ENCODE measurements at regions not wholly inside any gene's neighbourhood (a gene's known extent, or its start where the extent isn't known, plus 50 kb on each side); places are given as distances from the start of the nearest gene placed in this dataset.
"Not testable (repeated sequence)": the region's sequence is repeated elsewhere in the genome, so short reads cannot be mapped to it uniquely, and the experiment has no call there.

GRCh38 chr9:39665020-39665419 is 309.6 kb downstream of the SPATA31A1 start:
- not testable (repeated sequence) for DNase-seq (ENCODE audit: low read depth in 2 of 2)

DNA sequence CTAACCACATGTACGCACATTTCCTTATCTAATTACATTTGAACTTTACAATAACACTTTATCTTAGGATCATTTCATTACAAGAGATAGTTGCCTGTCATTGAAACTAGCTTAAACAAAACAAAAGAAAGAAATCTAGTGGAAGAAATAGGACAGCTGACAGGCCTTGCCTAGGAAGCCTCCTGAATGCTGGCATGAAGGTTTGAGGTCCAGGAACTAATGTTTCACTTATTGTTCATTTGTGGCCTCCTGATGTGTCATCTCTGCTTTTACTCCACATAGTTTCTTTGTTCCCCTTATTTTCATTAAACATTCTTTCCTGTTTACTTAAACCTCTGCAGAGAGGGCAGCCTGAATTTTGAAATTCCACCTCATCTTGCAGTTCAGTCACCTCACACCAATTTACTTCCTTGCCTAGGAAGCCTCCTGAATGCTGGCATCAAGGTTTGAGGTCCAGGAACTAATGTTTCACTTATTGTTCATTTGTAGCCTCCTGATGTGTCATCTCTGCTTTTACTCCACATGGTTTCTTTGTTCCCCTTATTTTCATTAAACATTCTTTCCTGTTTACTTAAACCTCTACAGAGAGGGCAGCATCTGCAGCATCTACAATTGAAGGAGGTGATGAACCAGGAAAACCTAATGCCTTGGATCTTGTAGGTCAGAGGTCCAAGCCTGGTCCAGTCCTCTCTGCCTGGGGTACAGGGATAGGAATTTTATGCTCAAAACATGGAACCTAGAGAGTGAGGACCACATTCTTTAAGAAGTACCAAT is 319.2 kb downstream of the SPATA31A1 start:
- not testable (repeated sequence) for DNase-seq (ENCODE audit: low read depth in 2 of 2)

DNA sequence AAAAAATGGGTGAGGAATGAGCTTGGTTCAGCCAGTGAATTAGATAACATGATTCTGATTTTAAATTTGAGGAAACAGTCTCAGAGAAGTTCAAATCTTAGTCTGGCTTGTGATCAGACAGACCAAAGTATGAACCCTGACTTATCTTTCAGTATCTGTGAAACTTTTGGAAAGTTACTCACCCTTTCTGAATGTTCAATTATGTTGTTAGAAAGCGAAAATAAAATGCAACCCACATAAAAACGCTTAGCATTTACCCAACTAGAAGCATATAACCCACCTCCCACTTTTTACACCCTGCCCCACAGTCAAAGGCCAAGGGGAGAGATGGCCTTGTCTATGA is 319.7 kb downstream of the SPATA31A1 start:
- not testable (repeated sequence) for DNase-seq (ENCODE audit: low read depth in 2 of 2)

DNA sequence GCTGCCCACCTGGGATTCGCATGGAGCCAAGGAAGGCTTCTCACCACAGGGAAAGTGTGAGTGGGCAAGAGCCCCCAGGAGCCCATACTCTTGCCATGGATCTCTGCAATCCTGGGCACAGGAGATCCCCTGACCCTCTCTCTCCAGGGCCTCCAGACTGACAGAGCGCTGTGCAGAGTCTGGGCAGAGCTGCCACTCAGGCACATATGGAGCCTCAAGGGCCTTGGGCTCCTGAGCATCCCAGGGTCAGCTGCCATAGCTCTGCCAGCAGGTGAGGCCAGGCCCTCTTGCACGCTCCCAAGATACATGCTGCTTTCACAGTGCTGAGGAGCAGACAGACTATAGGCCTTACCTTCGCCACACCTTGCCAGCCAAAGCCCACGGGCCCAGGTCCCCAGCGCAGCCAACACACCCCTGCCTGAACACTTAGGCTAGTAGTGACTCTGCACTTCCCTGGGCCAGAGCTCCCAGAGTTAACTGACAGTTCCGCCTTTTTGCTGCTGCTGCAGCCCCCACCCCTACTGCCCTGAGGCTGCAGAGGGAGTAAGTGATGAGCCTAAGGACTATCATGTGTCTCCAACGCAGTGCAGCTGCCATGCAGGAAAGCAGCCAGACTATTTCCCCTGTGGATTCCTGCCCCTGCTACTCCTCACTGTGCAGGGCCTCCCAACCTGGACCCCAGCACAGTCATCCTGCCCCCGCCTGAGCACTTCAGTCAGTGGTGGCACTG is 323.2 kb downstream of the SPATA31A1 start:
- DNase-seq (ENCODE audit: low read depth in 2 of 2) = not testable (repeated sequence)

GRCh38 chr9:39680694-39681401 is 325.4 kb downstream of the SPATA31A1 start:
- DNase-seq (ENCODE audit: low read depth in 2 of 2) = not testable (repeated sequence)

DNA sequence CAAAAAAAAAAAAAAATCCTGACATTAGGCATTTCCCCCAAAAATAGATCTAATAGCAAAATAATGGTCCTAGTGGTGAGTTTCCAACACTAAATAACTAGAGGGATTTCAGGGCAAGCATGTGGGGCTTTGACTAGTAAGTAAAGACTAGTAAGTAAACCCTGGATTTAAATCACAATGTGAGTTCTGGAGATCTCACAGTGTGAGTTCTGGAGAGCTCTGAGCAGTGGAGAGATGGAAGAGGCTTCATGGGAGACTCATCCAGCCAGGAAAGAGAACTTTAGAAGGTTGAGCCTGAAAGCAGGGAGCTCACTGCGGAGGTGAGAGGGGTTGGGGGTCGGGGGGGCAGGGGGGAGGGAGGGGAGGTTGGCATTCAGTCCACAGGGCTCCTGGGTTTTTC is 373.4 kb downstream of the SPATA31A1 start:
- DNase-seq (ENCODE audit: low read depth in 2 of 2) = not testable (repeated sequence)

DNA sequence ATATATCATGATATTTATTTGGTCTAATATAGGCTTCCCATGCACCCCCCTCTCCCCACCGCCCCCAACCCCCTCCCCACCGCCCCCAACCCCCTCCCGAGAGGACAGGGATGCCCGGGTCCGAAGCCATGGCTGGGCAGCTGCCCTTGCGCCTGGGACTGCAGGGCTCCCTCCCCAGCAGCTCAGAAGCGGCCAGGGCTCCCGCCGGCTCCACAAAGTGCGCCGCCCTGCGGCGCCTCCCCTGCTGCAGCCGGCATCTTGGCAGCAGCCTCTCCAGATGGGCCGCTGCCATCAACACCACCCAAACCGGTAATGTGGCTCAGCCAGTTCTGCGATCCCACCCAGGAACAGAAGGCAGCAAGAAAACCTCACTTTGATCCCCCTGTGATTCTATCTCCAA is 389.4 kb downstream of the SPATA31A1 start:
- DNase-seq (ENCODE audit: low read depth in 2 of 2) = not testable (repeated sequence)

DNA sequence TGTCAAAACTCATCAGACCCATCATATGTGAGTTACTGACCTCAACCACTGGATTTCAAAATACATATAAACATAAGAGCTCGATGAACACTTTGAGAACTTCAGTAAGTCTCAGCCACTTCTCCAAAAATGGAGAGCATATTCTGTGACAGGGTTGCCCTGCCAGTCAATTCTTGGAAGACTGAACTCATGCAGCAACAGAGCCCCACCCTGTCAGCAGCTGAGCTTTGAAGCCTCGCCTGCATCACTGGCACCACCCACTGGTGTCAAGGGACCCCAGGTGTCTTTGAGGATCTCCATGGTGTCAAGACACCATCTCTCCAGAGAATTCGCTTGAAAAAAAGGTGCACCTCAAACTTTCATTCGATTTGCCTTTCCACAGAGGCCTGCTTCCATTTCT is 420.1 kb downstream of the SPATA31A1 start:
- DNase-seq (ENCODE audit: low read depth in 2 of 2) = not testable (repeated sequence)

DNA sequence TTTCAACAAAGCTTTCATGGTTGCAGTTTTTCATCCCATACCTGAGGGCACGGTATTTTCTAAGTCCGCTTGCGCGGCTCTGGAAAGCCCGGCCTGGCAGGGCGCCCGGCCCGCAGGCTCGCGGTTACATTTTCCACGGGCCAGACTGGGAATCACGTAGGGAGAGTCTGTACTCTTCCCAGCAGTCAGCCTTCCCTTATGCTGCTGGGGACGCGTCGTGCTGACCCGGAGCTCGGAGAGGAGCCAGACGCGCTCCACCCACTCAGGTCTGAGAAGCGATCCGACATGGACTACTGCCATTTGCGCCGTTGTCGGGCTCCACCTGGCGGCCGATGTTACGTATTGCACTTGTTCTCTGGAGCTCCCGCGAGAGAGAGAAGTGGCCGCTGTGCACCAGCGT is 435.9 kb downstream of the SPATA31A1 start:
- DNase-seq (ENCODE audit: low read depth in 2 of 2) = peak in 1 of 2 experiments; percentile 17

DNA sequence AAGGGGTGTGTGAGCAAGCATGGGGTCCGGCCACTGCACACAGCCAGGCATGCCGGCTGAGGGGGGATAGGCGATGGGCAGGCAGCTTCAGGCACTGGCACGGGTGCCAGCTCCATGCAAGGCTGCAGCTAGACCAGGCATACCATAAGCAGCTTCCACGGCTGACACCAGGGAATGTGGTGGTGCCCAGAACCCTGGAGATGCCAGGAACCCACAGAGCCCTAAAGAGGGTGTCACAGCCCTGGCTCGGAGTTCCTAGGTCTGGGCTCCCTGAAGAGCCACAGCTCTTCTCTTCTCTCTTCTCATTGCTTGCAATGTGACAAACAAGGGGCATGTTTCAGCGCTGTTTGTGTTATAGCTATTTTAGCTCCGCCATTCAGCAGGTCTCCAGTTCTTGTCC is 442.5 kb downstream of the SPATA31A1 start:
- DNase-seq (ENCODE audit: low read depth in 2 of 2) = not testable (repeated sequence)

- DNase-seq (ENCODE audit: low read depth in 2 of 2) = not testable (repeated sequence)
These were observed 443.8 kb downstream of the SPATA31A1 start for GRCh38 chr9:39799252-39799651.

DNA sequence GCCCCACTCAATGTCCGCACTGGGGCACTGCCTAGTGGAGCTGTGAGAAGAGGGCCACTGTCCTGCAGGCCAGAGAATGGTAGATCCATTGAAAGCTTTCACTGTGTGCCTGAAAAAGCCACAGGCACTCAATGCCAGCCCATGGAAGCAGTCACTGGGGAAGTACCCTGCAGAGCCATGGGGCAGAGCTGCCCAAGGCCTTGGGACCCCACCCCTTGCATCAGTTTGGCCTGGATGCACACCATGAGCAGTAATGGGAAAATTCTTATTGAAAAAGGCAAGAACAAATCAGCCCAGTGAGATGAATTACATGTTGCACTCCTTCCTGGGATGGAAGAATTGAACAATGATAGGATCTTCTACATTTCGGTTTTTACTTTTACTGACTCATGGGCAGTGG is 447.1 kb downstream of the SPATA31A1 start:
- DNase-seq (ENCODE audit: low read depth in 2 of 2) = not testable (repeated sequence)

DNA sequence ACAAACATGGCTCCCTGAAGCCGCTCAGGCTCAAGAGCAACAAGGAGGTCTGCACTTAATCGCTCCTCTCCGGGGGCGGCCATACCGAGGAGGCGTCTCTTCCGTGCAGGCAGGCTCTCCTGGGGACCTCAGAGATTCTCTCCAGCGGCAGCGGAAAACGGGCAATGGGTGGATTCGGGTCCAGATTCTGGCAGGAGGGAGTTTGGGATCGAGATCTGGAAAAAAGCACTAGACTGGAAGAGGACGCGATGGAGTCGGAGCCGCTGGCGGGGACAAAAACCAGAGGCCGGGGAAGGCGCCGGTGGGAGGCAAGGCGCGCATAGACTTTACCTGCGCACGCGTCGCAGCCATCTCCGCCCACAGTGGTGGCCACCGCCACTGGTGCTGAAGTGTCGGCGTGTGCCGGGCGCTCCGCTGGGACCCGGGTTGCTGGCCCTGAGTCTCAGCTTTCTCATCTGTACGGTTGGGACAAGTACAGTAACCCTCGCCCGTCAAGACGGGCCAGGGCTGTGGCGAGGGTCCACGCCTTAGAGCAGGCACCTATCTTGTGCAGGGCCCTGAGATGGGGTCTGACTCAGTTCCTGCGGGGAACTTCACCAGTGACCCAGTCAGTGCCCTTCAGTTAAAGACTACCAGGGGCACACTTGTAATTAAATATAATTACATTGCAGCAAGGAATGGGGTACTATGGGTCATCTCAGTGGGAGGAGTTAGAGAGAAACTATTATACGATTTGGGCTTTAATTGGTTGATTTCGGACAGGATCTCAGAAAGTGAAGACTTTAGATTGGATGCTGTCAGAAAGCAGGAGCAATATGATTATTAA is 454.1 kb downstream of the SPATA31A1 start:
- DNase-seq (ENCODE audit: low read depth in 2 of 2) = peak; percentile 29 to 31

- DNase-seq (ENCODE audit: low read depth in 2 of 2) = not testable (repeated sequence)
These were observed 454.9 kb downstream of the SPATA31A1 start for GRCh38 chr9:39810401-39810800.

- DNase-seq (ENCODE audit: low read depth in 2 of 2) = not testable (repeated sequence)
These were observed 456.1 kb downstream of the SPATA31A1 start for GRCh38 chr9:39811615-39812014.

GRCh38 chr9:39828457-39828856 is 473.0 kb downstream of the SPATA31A1 start:
- not testable (repeated sequence) for DNase-seq (ENCODE audit: low read depth in 2 of 2)

All from stimulated activated CD4-positive, alpha-beta T cell treated with anti-CD3 and anti-CD28 coated beads, Interleukin-12 subunit alpha, Interleukin-12 subunit beta, amount 100 ng/mL, for 24 hours (primary cell).